HFF-Myc (cell line): ENCODE measurements at regions not wholly inside any gene's neighbourhood (a gene's known extent, or its start where the extent isn't known, plus 50 kb on each side); places are given as distances from the start of the nearest gene placed in this dataset.

ENCODE experiments used
- DNase-seq: peaks from one replicate; pipeline ENCODE4 v3.0.0-alpha.2; 2011; ENCODE audit warnings: low read depth; ENCODE audit errors: extremely low read depth
- H3K4me3 ChIP-seq: replicated peaks from 2 replicates; pipeline ENCODE4 v1.5.1; 2011; ENCODE audit warnings: low read depth, mild to moderate bottlenecking, control low read depth, low read length
- CTCF ChIP-seq: IDR thresholded peaks from 2 replicates; pipeline ENCODE4 v1.5.1; 2012; ENCODE audit warnings: mild to moderate bottlenecking, low read depth, low read length, control low read depth; ENCODE audit errors: missing control alignments

- no peak overlapping the region for H3K4me3 ChIP-seq
- no peak for DNase-seq
- no peak for TF ChIP-seq CTCF
Measured at GRCh38 chr6:118761645-118762044, 110.3 kb upstream of the CEP85L start.

- no peak for DNase-seq
- no peak for TF ChIP-seq CTCF
- H3K4me3 ChIP-seq: no peak overlapping the region
Measured at GRCh38 chr6:118758946-118759345, 107.6 kb upstream of the CEP85L start.

GRCh38 chr6:118755941-118756646 is 104.7 kb upstream of the CEP85L start:
- H3K4me3 ChIP-seq: no peak overlapping the region
- no peak for DNase-seq
- TF ChIP-seq CTCF: no peak

- H3K4me3 ChIP-seq: no peak overlapping the region
- no peak for TF ChIP-seq CTCF
- no peak for DNase-seq
Measured at GRCh38 chr6:118752803-118753202, 101.4 kb upstream of the CEP85L start.

GRCh38 chr6:118751072-118751471 is 99.7 kb upstream of the CEP85L start:
- H3K4me3 ChIP-seq: no peak overlapping the region
- DNase-seq: no peak
- no peak for TF ChIP-seq CTCF

GRCh38 chr6:118750143-118750542 is 98.8 kb upstream of the CEP85L start:
- H3K4me3 ChIP-seq: no peak overlapping the region
- TF ChIP-seq CTCF: no peak
- DNase-seq: no peak

- DNase-seq: peak; percentile 67
- no peak for TF ChIP-seq CTCF
- peak overlapping the region; percentile 28 for H3K4me3 ChIP-seq
Measured at GRCh38 chr6:118748311-118749062, 97.1 kb upstream of the CEP85L start.
